Ovary (tissue), 7 donors: ENCODE measurements at regions not wholly inside any gene's neighbourhood (a gene's known extent, or its start where the extent isn't known, plus 50 kb on each side); places are given as distances from the start of the nearest gene placed in this dataset.

Experiments used
- DNase-seq, 5 donors: peaks; one replicate each; pipeline ENCODE4 v3.0.0-alpha.2; 2019 to 2020
- H3K27ac ChIP-seq, 2 donors: fragments of 200-600 bp; one replicate each; pipeline versions ENCODE4 v1.5.1 to v1.8.0; 2019 to 2022
- H3K27me3 ChIP-seq: fragments of 200-600 bp; one replicate; pipeline ENCODE4 v1.8.0; 2022
- H3K36me3 ChIP-seq: fragments of 200-600 bp; sonication (generic); one replicate; pipeline ENCODE4 v1.5.1; 2019
- H3K4me1 ChIP-seq: one replicate; pipeline ENCODE4 v1.8.1; 2013; ENCODE audit warnings: mild to moderate bottlenecking, moderate library complexity; ENCODE audit not compliant: insufficient read depth
- H3K4me3 ChIP-seq: fragments of 200-600 bp; sonication (generic); one replicate; pipeline ENCODE4 v1.5.1; 2017
- H3K9me3 ChIP-seq, 2 donors: fragments of 200-600 bp in 1 of 2; sonication (generic) in 1 of 2; one replicate each; pipeline versions ENCODE4 v1.5.1 to v1.8.1; 2013 to 2019; ENCODE audit warnings: mild to moderate bottlenecking in 1 of 2, moderate library complexity in 1 of 2
- CTCF ChIP-seq, 3 donors: fragments of 450-650 bp in 2 of 3; fragments of 200-600 bp in 1 of 3; IDR thresholded peaks; one replicate each; pipeline versions ENCODE4 v1.5.1 to v1.8.0; 2016 to 2022; ENCODE audit warnings: antibody characterized with exemption in 3 of 3, mild to moderate bottlenecking in 1 of 3
- EP300 ChIP-seq: sonication (generic); formaldehyde crosslinking; IDR thresholded peaks from one replicate; pipeline ENCODE4 v1.6.1; 2017; ENCODE audit warnings: antibody characterized with exemption
- POLR2A ChIP-seq: fragments of 450-650 bp; IDR thresholded peaks from one replicate; pipeline ENCODE4 v1.6.1; 2017; ENCODE audit warnings: antibody characterized with exemption, mild to moderate bottlenecking, moderate library complexity
- WGBS, 3 donors: extraction: QIAGEN DNeasy Blood & Tissue Kit in 1 of 3; methylation state at CpG; one replicate each; pipeline versions ENCODE4 v1.1.5 to v1.1.7; 2013 to 2017; 5-methylcytosine and 5-hydroxymethylcytosine counted together
- intact Hi-C, 4 donors: fragments of 100-400 bp; cut with DNase I; formaldehyde crosslinking; loops; one replicate each; pipeline versions ENCODE4 v1.11.0 to v1.15.1; 2022 to 2023
- donor health status: DM: no; HTN: no; CAD: no; lungs with moderate emphysema.
- donor health status: DM: no; HTN: no; CAD: no.
- donor health status: Bipolar disorder and iron deficiency.
- donor health status: DM: no; HTN: no; CAD: no.
- donor health status: DM: yes; HTN: yes; CAD: no.

- H3K9me3 ChIP-seq = no peaks in the 10 kb centered on the region
- 62 to 79% (median 73%) methylated on average over 2 of the region's 2 CpGs for WGBS, 3 donors
- intact Hi-C loops = loop anchor here in 3 of 4 donors (5.0 to 10.0 kb wide), 3 partner anchors 174 to 593 kb away; partner anchors contain the start of gene THBS1 (in 1 of the 3)
Observed at GRCh38 chr15:38991701-38992100, 427.1 kb upstream of the RASGRP1 start.

GRCh38 chr15:38992506-38992905, 427.9 kb upstream of the RASGRP1 start:
- no peak overlapping the region for H3K27ac ChIP-seq
- 56 to 81% (median 61%) methylated on average over 4 of the region's 4 CpGs for WGBS, 3 donors
- no peaks in the 10 kb centered on the region for H3K36me3 ChIP-seq
- no peak overlapping the region for H3K4me3 ChIP-seq
- TF ChIP-seq CTCF (IDR thresholded peaks at IDR 0.05) (no peak), POLR2A (no peak), EP300 (no peak)
- intact Hi-C loops = loop anchor here in 3 of 4 donors (5.0 to 10.0 kb wide), 3 partner anchors 175 to 592 kb away; partner anchors contain the start of gene THBS1 (in 1 of the 3)
- no peak for DNase-seq
- H3K4me1 ChIP-seq = no peaks in the 10 kb centered on the region
- no peaks in the 10 kb centered on the region for H3K9me3 ChIP-seq
- H3K27me3 ChIP-seq = no peaks in the 10 kb centered on the region

More at GRCh38 chr15:38991701-38992100, 427.1 kb upstream of the RASGRP1 start:
- Histone ChIP-seq H3K27ac (no peak overlapping the region), H3K4me1 (no peaks in the 10 kb centered on the region), H3K4me3 (no peak overlapping the region), H3K27me3 (no peaks in the 10 kb centered on the region), H3K36me3 (no peaks in the 10 kb centered on the region)
- DNase-seq = no peak
- no peak for TF ChIP-seq POLR2A
- no peak for TF ChIP-seq CTCF (IDR thresholded peaks at IDR 0.05)
- TF ChIP-seq EP300 = no peak

GRCh38 chr15:38992930-38993329, 428.3 kb upstream of the RASGRP1 start:
- WGBS, 3 donors = 92 to 97% (median 94%) methylated on average over 2 of the region's 2 CpGs
- no peaks in the 10 kb centered on the region for H3K27me3 ChIP-seq
- intact Hi-C loops = loop anchor here in 3 of 4 donors (5.0 to 10.0 kb wide), 3 partner anchors 176 to 592 kb away; partner anchors contain the start of gene THBS1 (in 1 of the 3)
- no peak overlapping the region for H3K4me3 ChIP-seq
- H3K9me3 ChIP-seq = no peaks in the 10 kb centered on the region
- H3K36me3 ChIP-seq = no peaks in the 10 kb centered on the region
- no peak for DNase-seq
- TF ChIP-seq POLR2A = no peak
- no peak for TF ChIP-seq CTCF (IDR thresholded peaks at IDR 0.05)
- no peak for TF ChIP-seq EP300
- H3K4me1 ChIP-seq = no peaks in the 10 kb centered on the region
- H3K27ac ChIP-seq = no peak overlapping the region

GRCh38 chr15:38994310-38994709, 429.7 kb upstream of the RASGRP1 start:
- Histone ChIP-seq H3K9me3 (no peaks in the 10 kb centered on the region), H3K4me3 (no peak overlapping the region), H3K27ac (no peak overlapping the region), H3K36me3 (no peaks in the 10 kb centered on the region), H3K27me3 (no peaks in the 10 kb centered on the region), H3K4me1 (no peaks in the 10 kb centered on the region)
- TF ChIP-seq POLR2A = no peak
- TF ChIP-seq EP300 = no peak
- no peak for TF ChIP-seq CTCF (IDR thresholded peaks at IDR 0.05)
- intact Hi-C loops = loop anchor here in 3 of 4 donors (5.0 to 10.0 kb wide), 3 partner anchors 177 to 590 kb away; partner anchors contain the start of gene THBS1 (in 1 of the 3)
- WGBS, 3 donors = 72 to 91% (median 74%) methylated on average over 2 of the region's 2 CpGs
- DNase-seq = no peak
